K562 (cell line): ENCODE measurements at regions not wholly inside any gene's neighbourhood (a gene's known extent, or its start where the extent isn't known, plus 50 kb on each side); places are given as distances from the start of the nearest gene placed in this dataset.

Experiments
- ATAC-seq: fragments of 200-7000 bp; cut with Tn5 transposase; 3 replicates; pipeline ENCODE4 v1.9.1; 2020; ENCODE audit warnings: moderate library complexity
- BruUV-seq: library from RNA; stranded (reverse); fragments of 400-500 nt; replicated peaks from 2 replicates; lab custom pipeline; 2021; lab: Mats Ljungman, UMichigan
- CTCF ChIA-PET: fragments of 300-600 bp; formaldehyde crosslinking; extraction: SDS; loops from one replicate; lab custom pipeline; 2021; ENCODE audit warnings: low intra/inter-chr PET ratio; lab: Yijun Ruan, JAX
- POLR2A ChIA-PET: fragments of 300-600, 350-650 bp; sonication (Branson Sonifier 250); formaldehyde crosslinking; extraction: SDS; loops from one replicate; lab custom pipeline; 2021; ENCODE audit warnings: antibody characterized with exemption, inconsistent platforms; lab: Yijun Ruan, JAX
- DNase-seq, 4 experiments: peaks; one replicate each; pipeline versions ENCODE4 v3.0.0 to v3.0.0-alpha.2; 2011 to 2018; ENCODE audit warnings: low spot score in 3 of 4, mixed read lengths in 3 of 4; ENCODE audit errors: extremely low read depth in 1 of 4
- FAIRE-seq: peaks from 2 replicates; lab custom pipeline; 2011; peaks lifted over from hg19 to GRCh38; lab: Jason Lieb, UNC
- H2AFZ ChIP-seq: 2 replicates; pipeline ENCODE4 v1.6.0; 2011; ENCODE audit warnings: low read depth, low read length, control low read depth, inconsistent platforms
- H3K27ac ChIP-seq: fragments of 200-600 bp; 3 replicates; pipeline ENCODE4 v1.8.0; 2011; ENCODE audit warnings: low read depth, mild to moderate bottlenecking, control low read depth, inconsistent platforms, low read length, moderate library complexity, mixed read lengths; ENCODE audit errors: extremely low read depth
- H3K27me3 ChIP-seq, 2 experiments: fragments of 300-600 bp in 1 of 2; 2 replicates in 1 of 2; 3 replicates in 1 of 2; pipeline versions ENCODE4 v1.6.0 to v1.8.0; 2011; ENCODE audit warnings: inconsistent platforms in 2 of 2, low read length in 2 of 2, mild to moderate bottlenecking in 1 of 2, mixed read lengths in 1 of 2, moderate library complexity in 1 of 2; ENCODE audit not compliant: control insufficient read depth in 2 of 2, insufficient read depth in 2 of 2
- H3K36me3 ChIP-seq: fragments of 300-600 bp; 3 replicates; pipeline ENCODE4 v1.8.0; 2011; ENCODE audit warnings: mild to moderate bottlenecking, low read length, inconsistent platforms; ENCODE audit not compliant: control insufficient read depth, insufficient read depth
- H3K4me1 ChIP-seq, 2 experiments: fragments of 200-600 bp in 1 of 2; replicated peaks in 1 of 2; 2 replicates in 1 of 2; 3 replicates in 1 of 2; pipeline versions ENCODE4 v1.5.1 to v1.8.0; 2011; ENCODE audit warnings: inconsistent platforms in 2 of 2, low read length in 2 of 2, mild to moderate bottlenecking in 1 of 2, mixed read lengths in 1 of 2, moderate library complexity in 1 of 2; ENCODE audit not compliant: control insufficient read depth in 2 of 2, insufficient read depth in 2 of 2
- H3K4me2 ChIP-seq: 2 replicates; pipeline ENCODE4 v1.6.1; 2011; ENCODE audit warnings: low read length, control low read depth, inconsistent platforms, mixed read lengths; ENCODE audit not compliant: insufficient read depth
- H3K4me3 ChIP-seq: fragments of 200-600 bp; sonication (generic), shearing (Covaris generic); 2 replicates; pipeline ENCODE4 v1.5.1; 2016; ENCODE audit warnings: control low read depth, inconsistent platforms
- H3K79me2 ChIP-seq: fragments of 200-600 bp; 3 replicates; pipeline ENCODE4 v1.8.0; 2011; ENCODE audit warnings: low read length, inconsistent platforms; ENCODE audit not compliant: control insufficient read depth, insufficient read depth
- H3K9ac ChIP-seq, 2 experiments: 2 replicates each; pipeline versions ENCODE4 v1.6.0 to v1.6.1; 2011; ENCODE audit warnings: low read depth in 2 of 2, low read length in 2 of 2, control low read depth in 1 of 2, inconsistent platforms in 1 of 2, mild to moderate bottlenecking in 1 of 2, mixed read lengths in 1 of 2; ENCODE audit not compliant: insufficient read depth in 1 of 2
- H3K9me1 ChIP-seq: one replicate; pipeline ENCODE4 v1.6.0; 2011; ENCODE audit warnings: inconsistent platforms, mild to moderate bottlenecking, low read length, moderate library complexity; ENCODE audit not compliant: control insufficient read depth, insufficient read depth
- H3K9me3 ChIP-seq: replicated peaks from 2 replicates; pipeline ENCODE4 v1.5.1; 2011; ENCODE audit warnings: low read depth, low read length, inconsistent platforms; ENCODE audit not compliant: control insufficient read depth, insufficient read depth
- H4K20me1 ChIP-seq: replicated peaks from 2 replicates; pipeline ENCODE4 v1.6.1; 2011; ENCODE audit warnings: low read length, inconsistent platforms, mixed read lengths; ENCODE audit not compliant: control insufficient read depth, insufficient read depth
- ATF1 ChIP-seq, 2 experiments: fragments of 450-650 bp in 1 of 2; IDR thresholded peaks; 2 replicates each; pipeline ENCODE4 v1.6.1; 2016; ENCODE audit warnings: missing compliant biosample characterization in 1 of 2, missing genetic modification characterization in 1 of 2
- BDP1 ChIP-seq: IDR thresholded peaks from 3 replicates; pipeline ENCODE4 v1.6.1; 2011; ENCODE audit not compliant: insufficient read length, insufficient read depth
- CEBPG ChIP-seq, 3 experiments: fragments of 200-800 bp in 1 of 3; sonication (Bioruptor generic) in 1 of 3; sonication (generic) in 1 of 3; formaldehyde crosslinking in 1 of 3; IDR thresholded peaks in 2 of 3; conservative IDR thresholded peaks in 1 of 3; 2 replicates each; pipeline versions ENCODE4 v1.6.1 to v1.8.0; 2016 to 2022; ENCODE audit warnings: missing compliant biosample characterization in 2 of 3, missing genetic modification characterization in 2 of 3, mild to moderate bottlenecking in 1 of 3, missing genetic modification reagents in 1 of 3
- CREB3 ChIP-seq: fragments of 450-650 bp; conservative IDR thresholded peaks from 2 replicates; pipeline ENCODE4 v1.6.1; 2016; ENCODE audit warnings: missing genetic modification characterization, low read depth, mild to moderate bottlenecking, missing compliant biosample characterization, moderate library complexity
- DLX4 ChIP-seq: fragments of 250-450 bp; sonication (Bioruptor Pico); IDR thresholded peaks from 2 replicates; pipeline ENCODE4 v1.6.1; 2021; ENCODE audit warnings: mild to moderate bottlenecking
- GATA2 ChIP-seq: sonication (generic); formaldehyde crosslinking; IDR thresholded peaks from 2 replicates; pipeline ENCODE4 v1.4.0; 2020; ENCODE audit warnings: mild to moderate bottlenecking, missing genetic modification reagents
- HCFC1 ChIP-seq: IDR thresholded peaks from 2 replicates; pipeline ENCODE4 v1.6.1; 2012; ENCODE audit warnings: low read depth, low read length, improper control_type of control experiment
- JUN ChIP-seq, 2 experiments: sonication (generic) in 1 of 2; formaldehyde crosslinking in 1 of 2; IDR thresholded peaks; 2 replicates each; pipeline versions ENCODE4 v1.6.1 to v1.8.0; 2012 to 2022; ENCODE audit warnings: borderline replicate concordance in 2 of 2, mild to moderate bottlenecking in 2 of 2, improper control_type of control experiment in 1 of 2, low read depth in 1 of 2, low read length in 1 of 2, missing genetic modification reagents in 1 of 2
- KLF10 ChIP-seq: fragments of 250-450 bp; sonication (Bioruptor Pico); IDR thresholded peaks from 2 replicates; pipeline ENCODE4 v1.6.1; 2021; ENCODE audit warnings: matching md5 sums
- PHTF2 ChIP-seq: fragments of 250-450 bp; sonication (Bioruptor Pico); IDR thresholded peaks from 2 replicates; pipeline ENCODE4 v1.5.0; 2021; ENCODE audit warnings: mild to moderate bottlenecking
- SNRNP70 ChIP-seq: fragments of 200-400 bp; formaldehyde crosslinking; optimal IDR thresholded peaks from 2 replicates; pipeline ENCODE3; 2017; ENCODE audit warnings: low read depth, low read length
- XRCC3 ChIP-seq: fragments of 450-650 bp; IDR thresholded peaks from 2 replicates; pipeline ENCODE4 v1.6.1; 2017; ENCODE audit warnings: mild to moderate bottlenecking, moderate library complexity
- ZNF133 ChIP-seq: fragments of 250-450 bp; sonication (Bioruptor Pico); IDR thresholded peaks from 2 replicates; pipeline ENCODE4 v1.4.0; 2020; ENCODE audit warnings: mild to moderate bottlenecking
- ZNF324 ChIP-seq: fragments of 250-450 bp; sonication (Bioruptor Pico); IDR thresholded peaks from 2 replicates; pipeline ENCODE4 v1.4.0; 2020; ENCODE audit warnings: mild to moderate bottlenecking
- ZNF77 ChIP-seq: fragments of 250-450 bp; sonication (Bioruptor Pico); IDR thresholded peaks from 2 replicates; pipeline ENCODE4 v1.5.0; 2020
- WGBS: fragments of 100-300 bp; shearing (Covaris generic); methylation state at CpG from one replicate; pipeline ENCODE4 v1.1.6; 2016; ENCODE audit warnings: low coverage, mixed read lengths; ENCODE audit not compliant: insufficient coverage; ENCODE audit errors: missing lambda C conversion rate; 5-methylcytosine and 5-hydroxymethylcytosine counted together
- in situ Hi-C: fragments of 300-500 bp; cut with MboI; formaldehyde crosslinking; loops from 4 replicates; pipeline ENCODE4 v1.15.0; 2018; ENCODE audit warnings: inconsistent platforms, mixed read lengths
- intact Hi-C: fragments of 100-400 bp; cut with micrococcal nuclease; formaldehyde crosslinking; loops from 2 replicates; pipeline ENCODE4 v1.14.2; 2022

- ChIA-PET CTCF (no interaction called here), POLR2A (no interaction called here)
- Histone ChIP-seq H3K36me3 (no peaks in the 10 kb centered on the region), H2AFZ (no peak overlapping the region), H3K4me3 (no peak overlapping the region), H3K27me3 (no peaks in the 10 kb centered on the region), H3K9ac (no peak overlapping the region), H3K9me1 (no peaks in the 10 kb centered on the region), H3K27ac (no peak overlapping the region), H3K4me1 (no peaks in the 10 kb centered on the region), H3K4me2 (no peak overlapping the region), H4K20me1 (no peaks in the 10 kb centered on the region), H3K79me2 (no peaks in the 10 kb centered on the region), H3K9me3 (no peaks in the 10 kb centered on the region; the same call in 1 of the 2 replicates)
- no TSS peak for BruUV-seq
- 2% methylated on average over 2 of the region's 2 CpGs for WGBS
- ATAC-seq (no peak), DNase-seq (no peak), FAIRE-seq (no peak)
- intact Hi-C loops (no loop called here), in situ Hi-C loops (no loop called here)
- no peak for TF ChIP-seq CEBPG (CRISPR knock-in tag; IDR thresholded peaks at IDR 0.05)
- 0 out of 4 replicates have a peak, but pooled peaks of 1 of the 2 experiments have one; percentile 7 for TF ChIP-seq CEBPG (tag; conservative IDR thresholded peaks at IDR 0.05 in 1 of 2, IDR thresholded peaks at IDR 0.05 in 1 of 2)
- no peak for TF ChIP-seq ZNF324
Measured at GRCh38 chr6:23175391-23175790, 606.0 kb downstream of the HDGFL1 start.

GRCh38 chr6:23176471-23176870, 607.1 kb downstream of the HDGFL1 start:
- H3K27ac ChIP-seq = no peak overlapping the region
- ChIA-PET CTCF (no interaction called here), POLR2A (no interaction called here)
- no peak overlapping the region for H2AFZ ChIP-seq
- in situ Hi-C loops (no loop called here), intact Hi-C loops (no loop called here)
- H4K20me1 ChIP-seq = no peaks in the 10 kb centered on the region
- BruUV-seq = no TSS peak
- H3K4me3 ChIP-seq = no peak overlapping the region
- H3K9me3 ChIP-seq = no peaks in the 10 kb centered on the region; the same call in 1 of the 2 replicates
- no peaks in the 10 kb centered on the region for H3K79me2 ChIP-seq
- FAIRE-seq (no peak), DNase-seq (no peak), ATAC-seq (no peak)
- 3% methylated on average over 8 of the region's 8 CpGs for WGBS
- H3K9me1 ChIP-seq = no peaks in the 10 kb centered on the region
- H3K9ac ChIP-seq = no peak overlapping the region
- no peaks in the 10 kb centered on the region for H3K27me3 ChIP-seq
- no peak overlapping the region for H3K4me2 ChIP-seq
- H3K4me1 ChIP-seq = no peaks in the 10 kb centered on the region
- H3K36me3 ChIP-seq = no peaks in the 10 kb centered on the region
- TF ChIP-seq PHTF2 (CRISPR knock-in tag) = no peak
- no peak for TF ChIP-seq XRCC3
- TF ChIP-seq HCFC1 = no peak
- TF ChIP-seq ATF1 (CRISPR knock-in tag; IDR thresholded peaks at IDR 0.05) = no peak
- TF ChIP-seq ATF1 (tag; IDR thresholded peaks at IDR 0.05) = no peak
- TF ChIP-seq JUN (IDR thresholded peaks at IDR 0.05; ENCODE audit: borderline replicate concordance, low read depth, low read length) = no peak
- TF ChIP-seq JUN (CRISPR knock-in tag; IDR thresholded peaks at IDR 0.05; ENCODE audit: borderline replicate concordance) = no peak
- no peak for TF ChIP-seq CREB3 (tag)
- TF ChIP-seq KLF10 (CRISPR knock-in tag) = no peak
- no peak for TF ChIP-seq BDP1
- no peak for TF ChIP-seq SNRNP70
- TF ChIP-seq ZNF133 (CRISPR knock-in tag) = no peak
- TF ChIP-seq ZNF77 (CRISPR knock-in tag) = no peak
- TF ChIP-seq GATA2 (CRISPR knock-in tag) = no peak
- TF ChIP-seq DLX4 (CRISPR knock-in tag) = no peak
